Erythroblast (primary cell): ENCODE measurements at regions not wholly inside any gene's neighbourhood (a gene's known extent, or its start where the extent isn't known, plus 50 kb on each side); places are given as distances from the start of the nearest gene placed in this dataset.

ENCODE experiments used
- GATA1 ChIP-seq: IDR thresholded peaks from 2 replicates; pipeline ENCODE4 v1.6.1; 2011; ENCODE audit warnings: low read depth, mild to moderate bottlenecking, control low read depth, low read length, moderate library complexity
- POLR2A ChIP-seq: IDR thresholded peaks from 2 replicates; pipeline ENCODE4 v1.6.1; 2011; ENCODE audit warnings: mild to moderate bottlenecking, low read length

- TF ChIP-seq POLR2A, result no peak
- TF ChIP-seq GATA1, result no peak
Observed at GRCh38 chr7:17588730-17589129, 290.3 kb downstream of the AHR start.
